AG04450 (cell line): ENCODE measurements at regions not wholly inside any gene's neighbourhood (a gene's known extent, or its start where the extent isn't known, plus 50 kb on each side); places are given as distances from the start of the nearest gene placed in this dataset.

ENCODE experiments used
- CTCF ChIA-PET: fragments of 300-600, 350-600 bp; formaldehyde crosslinking; extraction: SDS; loops from one replicate; lab custom pipeline; 2022; ENCODE audit warnings: antibody characterized with exemption, inconsistent platforms; lab: Charles Lee
- POLR2A ChIA-PET: fragments of 350-600 bp; formaldehyde crosslinking; extraction: SDS; loops from one replicate; lab custom pipeline; 2021; ENCODE audit warnings: antibody characterized with exemption, inconsistent platforms; lab: Yijun Ruan, JAX
- DNase-seq: peaks from one replicate; pipeline ENCODE4 v3.0.0-alpha.2; 2011; ENCODE audit warnings: low read depth, low spot score
- H3K27ac ChIP-seq: one replicate; pipeline ENCODE4 v1.5.1; 2012; ENCODE audit warnings: low read depth, low read length, control low read depth
- H3K27me3 ChIP-seq: one replicate; pipeline ENCODE4 v1.6.0; 2012; ENCODE audit warnings: low read length; ENCODE audit not compliant: control insufficient read depth, insufficient read depth
- H3K4me3 ChIP-seq: 2 replicates; pipeline ENCODE4 v1.5.1; 2011; ENCODE audit warnings: mild to moderate bottlenecking, low read depth, low read length, control low read depth
- H3K9me3 ChIP-seq: 2 replicates; pipeline ENCODE4 v1.5.1; 2012; ENCODE audit warnings: low read length; ENCODE audit not compliant: control insufficient read depth, insufficient read depth
- TF ChIP-seq, protein P1 (sequence below): IDR thresholded peaks from 2 replicates; pipeline ENCODE4 v1.5.1; 2011; ENCODE audit warnings: low read depth, low read length, control low read depth, inconsistent platforms

GRCh38 chr13:68272652-68273051, 1042.5 kb upstream of the PCDH9 start:
- DNase-seq: no peak
- H3K9me3 ChIP-seq: peaks cover 9% of the 10 kb centered on the region
- no peak overlapping the region for H3K4me3 ChIP-seq
- CTCF ChIA-PET: no interaction called here
- POLR2A ChIA-PET: no interaction called here
- TF ChIP-seq, protein P1, sequence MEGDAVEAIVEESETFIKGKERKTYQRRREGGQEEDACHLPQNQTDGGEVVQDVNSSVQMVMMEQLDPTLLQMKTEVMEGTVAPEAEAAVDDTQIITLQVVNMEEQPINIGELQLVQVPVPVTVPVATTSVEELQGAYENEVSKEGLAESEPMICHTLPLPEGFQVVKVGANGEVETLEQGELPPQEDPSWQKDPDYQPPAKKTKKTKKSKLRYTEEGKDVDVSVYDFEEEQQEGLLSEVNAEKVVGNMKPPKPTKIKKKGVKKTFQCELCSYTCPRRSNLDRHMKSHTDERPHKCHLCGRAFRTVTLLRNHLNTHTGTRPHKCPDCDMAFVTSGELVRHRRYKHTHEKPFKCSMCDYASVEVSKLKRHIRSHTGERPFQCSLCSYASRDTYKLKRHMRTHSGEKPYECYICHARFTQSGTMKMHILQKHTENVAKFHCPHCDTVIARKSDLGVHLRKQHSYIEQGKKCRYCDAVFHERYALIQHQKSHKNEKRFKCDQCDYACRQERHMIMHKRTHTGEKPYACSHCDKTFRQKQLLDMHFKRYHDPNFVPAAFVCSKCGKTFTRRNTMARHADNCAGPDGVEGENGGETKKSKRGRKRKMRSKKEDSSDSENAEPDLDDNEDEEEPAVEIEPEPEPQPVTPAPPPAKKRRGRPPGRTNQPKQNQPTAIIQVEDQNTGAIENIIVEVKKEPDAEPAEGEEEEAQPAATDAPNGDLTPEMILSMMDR: no peak
- H3K27me3 ChIP-seq: no peaks in the 10 kb centered on the region
- H3K27ac ChIP-seq: no peak overlapping the region

DNA sequence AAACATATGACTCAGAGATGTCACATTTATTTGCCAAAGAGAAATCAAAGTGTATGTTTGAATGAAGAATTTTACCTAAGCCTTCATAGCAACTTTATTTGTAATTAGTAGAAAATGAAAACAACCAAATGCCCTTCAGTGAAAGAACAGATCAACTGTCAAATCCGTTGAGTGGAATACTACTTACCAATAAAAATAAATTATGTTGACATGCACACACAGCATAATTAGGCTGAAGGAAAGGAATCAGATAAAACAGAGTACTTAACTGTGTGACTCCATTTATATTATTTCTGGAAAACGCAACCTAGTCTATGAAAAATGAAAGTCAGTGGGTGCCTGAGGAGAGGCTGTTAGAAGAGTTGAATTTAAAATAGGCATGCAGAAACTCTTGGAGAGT, 1034.6 kb upstream of the PCDH9 start:
- Histone ChIP-seq H3K27ac (no peak overlapping the region), H3K27me3 (no peaks in the 10 kb centered on the region), H3K4me3 (no peak overlapping the region), H3K9me3 (peaks cover 4% of the 10 kb centered on the region; the same call in 1 of the 2 replicates)
- TF ChIP-seq, protein P1: no peak
- no peak for DNase-seq
- ChIA-PET POLR2A (no interaction called here), CTCF (no interaction called here)

GRCh38 chr13:68261105-68261504, 1031.0 kb upstream of the PCDH9 start:
- Histone ChIP-seq H3K9me3 (peaks cover 9% of the 10 kb centered on the region; the same call in 1 of the 2 replicates), H3K27me3 (no peaks in the 10 kb centered on the region), H3K4me3 (no peak overlapping the region), H3K27ac (no peak overlapping the region)
- TF ChIP-seq, protein P1: no peak
- POLR2A ChIA-PET: no interaction called here
- CTCF ChIA-PET: no interaction called here
- no peak for DNase-seq

GRCh38 chr13:68257111-68257842, 1027.1 kb upstream of the PCDH9 start:
- CTCF ChIA-PET: no interaction called here
- no peak overlapping the region for H3K4me3 ChIP-seq
- TF ChIP-seq, protein P1: no peak
- no peaks in the 10 kb centered on the region for H3K27me3 ChIP-seq
- DNase-seq: no peak
- no peak overlapping the region for H3K27ac ChIP-seq
- peaks cover 9% of the 10 kb centered on the region; the same call in 1 of the 2 replicates for H3K9me3 ChIP-seq
- POLR2A ChIA-PET: no interaction called here

DNA sequence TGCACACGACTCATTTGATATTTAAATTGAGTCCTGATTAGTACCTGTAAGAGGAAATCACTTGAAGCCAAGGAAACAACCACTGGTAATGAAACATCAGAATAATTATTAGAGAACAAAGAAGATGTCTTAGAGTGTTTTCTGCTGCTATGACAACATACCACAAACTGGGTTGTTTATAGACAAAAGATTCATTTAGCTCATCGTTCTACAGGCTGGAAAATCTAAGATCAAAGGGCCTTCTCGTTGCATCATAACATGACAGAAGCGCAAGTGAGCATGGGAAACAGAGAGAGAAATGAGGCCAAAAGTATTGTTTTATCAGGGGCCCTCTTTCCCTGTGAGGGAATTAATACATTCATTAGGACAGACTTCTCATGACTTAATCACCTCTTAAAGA, 1024.0 kb upstream of the PCDH9 start:
- no peak for DNase-seq
- ChIA-PET POLR2A (no interaction called here), CTCF (no interaction called here)
- H3K27ac ChIP-seq: no peak overlapping the region
- H3K9me3 ChIP-seq: peaks cover 4% of the 10 kb centered on the region; the same call in 1 of the 2 replicates
- H3K27me3 ChIP-seq: no peaks in the 10 kb centered on the region
- H3K4me3 ChIP-seq: no peak overlapping the region
- TF ChIP-seq, protein P1: no peak
